ENCODE measurements at regions not wholly inside any gene's neighbourhood (a gene's known extent, or its start where the extent isn't known, plus 50 kb on each side); places are given as distances from the start of the nearest gene placed in this dataset.

GRCh38 chr15:83352119-83352518, 67.7 kb upstream of the BNC1 start:
- DNase-seq, result no peak
- Mint-ChIP-seq H3K4me1 (ENCODE audit: low read depth, unreplicated experiment) (no peaks in the 10 kb centered on the region), H3K27me3 (ENCODE audit: insufficient read depth, unreplicated experiment) (peaks cover 6% of the 10 kb centered on the region), H3K4me3 (ENCODE audit: unreplicated experiment) (no peak overlapping the region), H3K27ac (ENCODE audit: unreplicated experiment) (peak overlapping the region; percentile 73), H3K36me3 (ENCODE audit: insufficient read depth, unreplicated experiment) (no peaks in the 10 kb centered on the region), H3K9me3 (ENCODE audit: unreplicated experiment) (no peaks in the 10 kb centered on the region)
- H3K9me3 ChIP-seq, result no peaks in the 10 kb centered on the region
- intact Hi-C loops (cut with micrococcal nuclease; ENCODE audit: unreplicated experiment), result no loop called here
- peaks cover 8% of the 10 kb centered on the region; the same call in 1 of the 2 replicates for H3K4me1 ChIP-seq
- BruUV-seq (replicated peaks), result no TSS peak
- POLR2A ChIA-PET, result no interaction called here
- CTCF ChIA-PET, result no interaction called here
- H3K4me3 ChIP-seq (ENCODE audit: low read depth, low read length), result no peak overlapping the region
- no peaks in the 10 kb centered on the region for H3K36me3 ChIP-seq (ENCODE audit: control insufficient read depth, insufficient read depth, low read length)
- no peak for TF ChIP-seq CTCF (IDR thresholded peaks at IDR 0.05; ENCODE audit: insufficient read depth in 1 of 2, low read depth in 1 of 2, low read length in 1 of 2, severe bottlenecking in 1 of 2, unreplicated experiment in 1 of 2)
- H3K27me3 ChIP-seq (replicated peaks; ENCODE audit: control insufficient read depth, insufficient read depth, low read length), result no peaks in the 10 kb centered on the region

GRCh38 chr15:83356501-83357399, 72.3 kb upstream of the BNC1 start:
- Mint-ChIP-seq H3K36me3 (ENCODE audit: insufficient read depth, unreplicated experiment) (no peaks in the 10 kb centered on the region), H3K27ac (ENCODE audit: unreplicated experiment) (no peak overlapping the region), H3K9me3 (ENCODE audit: unreplicated experiment) (no peaks in the 10 kb centered on the region), H3K4me1 (ENCODE audit: low read depth, unreplicated experiment) (no peaks in the 10 kb centered on the region), H3K4me3 (ENCODE audit: unreplicated experiment) (no peak overlapping the region), H3K27me3 (ENCODE audit: insufficient read depth, unreplicated experiment) (no peaks in the 10 kb centered on the region)
- ChIA-PET CTCF (interaction anchor here (1.0 kb wide), 1 partner anchor 108 kb away, joined by 3 read pairs; no protein-coding TSS in a partner anchor), POLR2A (no interaction called here)
- BruUV-seq (replicated peaks), result no TSS peak
- DNase-seq, result no peak
- Histone ChIP-seq H3K4me1 (peaks cover 8% of the 10 kb centered on the region; the same call in 1 of the 2 replicates), H3K4me3 (ENCODE audit: low read depth, low read length) (no peak overlapping the region), H3K9me3 (no peaks in the 10 kb centered on the region), H3K27me3 (replicated peaks; ENCODE audit: control insufficient read depth, insufficient read depth, low read length) (no peaks in the 10 kb centered on the region), H3K36me3 (ENCODE audit: control insufficient read depth, insufficient read depth, low read length) (no peaks in the 10 kb centered on the region)
- intact Hi-C loops (cut with micrococcal nuclease; ENCODE audit: unreplicated experiment), result no loop called here
- TF ChIP-seq CTCF (IDR thresholded peaks at IDR 0.05; ENCODE audit: insufficient read depth in 1 of 2, low read depth in 1 of 2, low read length in 1 of 2, severe bottlenecking in 1 of 2, unreplicated experiment in 1 of 2), result no peak

GRCh38 chr15:83358972-83359564, 74.6 kb upstream of the BNC1 start:
- Mint-ChIP-seq H3K4me3 (ENCODE audit: unreplicated experiment) (no peak overlapping the region), H3K4me1 (ENCODE audit: low read depth, unreplicated experiment) (no peaks in the 10 kb centered on the region), H3K9me3 (ENCODE audit: unreplicated experiment) (no peaks in the 10 kb centered on the region), H3K27me3 (ENCODE audit: insufficient read depth, unreplicated experiment) (peaks cover 2% of the 10 kb centered on the region), H3K27ac (ENCODE audit: unreplicated experiment) (no peak overlapping the region), H3K36me3 (ENCODE audit: insufficient read depth, unreplicated experiment) (no peaks in the 10 kb centered on the region)
- BruUV-seq (replicated peaks), result no TSS peak
- no peaks in the 10 kb centered on the region for H3K4me1 ChIP-seq
- H3K36me3 ChIP-seq (ENCODE audit: control insufficient read depth, insufficient read depth, low read length), result no peaks in the 10 kb centered on the region
- no peak overlapping the region for H3K4me3 ChIP-seq (ENCODE audit: low read depth, low read length)
- no peak for DNase-seq
- ChIA-PET CTCF (no interaction called here), POLR2A (no interaction called here)
- no peaks in the 10 kb centered on the region for H3K27me3 ChIP-seq (replicated peaks; ENCODE audit: control insufficient read depth, insufficient read depth, low read length)
- H3K9me3 ChIP-seq, result no peaks in the 10 kb centered on the region
- no peak for TF ChIP-seq CTCF (IDR thresholded peaks at IDR 0.05; ENCODE audit: insufficient read depth in 1 of 2, low read depth in 1 of 2, low read length in 1 of 2, severe bottlenecking in 1 of 2, unreplicated experiment in 1 of 2)
- intact Hi-C loops (cut with micrococcal nuclease; ENCODE audit: unreplicated experiment), result no loop called here

Measured in Caco-2 (cell line).